Neuronal stem cell (in vitro differentiated cells): ENCODE measurements at regions not wholly inside any gene's neighbourhood (a gene's known extent, or its start where the extent isn't known, plus 50 kb on each side); places are given as distances from the start of the nearest gene placed in this dataset.

Experiments
- DNase-seq: peaks from one replicate; pipeline ENCODE4 v3.0.0-alpha.2; 2013; ENCODE audit warnings: low spot score
- H2AFZ ChIP-seq: one replicate; pipeline ENCODE4 v1.6.1; 2013; ENCODE audit warnings: mild to moderate bottlenecking, low read length, inconsistent platforms
- H2AK5ac ChIP-seq: 2 replicates; pipeline ENCODE4 v1.6.1; 2013; ENCODE audit warnings: low read depth, mild to moderate bottlenecking, inconsistent platforms, low read length, moderate library complexity, mixed read lengths
- H2BK120ac ChIP-seq: 2 replicates; pipeline ENCODE4 v1.6.1; 2013; ENCODE audit warnings: low read depth, mild to moderate bottlenecking, inconsistent platforms, low read length, moderate library complexity, mixed read lengths
- H2BK12ac ChIP-seq: one replicate; pipeline ENCODE4 v1.6.1; 2013; ENCODE audit warnings: low read length, inconsistent platforms
- H2BK15ac ChIP-seq: 2 replicates; pipeline ENCODE4 v1.6.1; 2013; ENCODE audit warnings: mild to moderate bottlenecking, low read length, inconsistent platforms, mixed read lengths
- H2BK5ac ChIP-seq: one replicate; pipeline ENCODE4 v1.6.1; 2013; ENCODE audit warnings: inconsistent platforms, mild to moderate bottlenecking, low read length, moderate library complexity
- H3K14ac ChIP-seq: one replicate; pipeline ENCODE4 v1.6.1; 2013; ENCODE audit warnings: low read length, inconsistent platforms
- H3K18ac ChIP-seq: 2 replicates; pipeline ENCODE4 v1.6.1; 2013; ENCODE audit warnings: low read length, inconsistent platforms
- H3K23ac ChIP-seq: 2 replicates; pipeline ENCODE4 v1.6.1; 2013; ENCODE audit warnings: low read depth, mild to moderate bottlenecking, mixed read lengths, low read length, inconsistent platforms; ENCODE audit not compliant: poor library complexity
- H3K27ac ChIP-seq: replicated peaks from 3 replicates; pipeline ENCODE4 v1.5.1; 2013; ENCODE audit warnings: low read length, inconsistent platforms
- H3K27me3 ChIP-seq, 3 experiments: 2 replicates each; pipeline ENCODE4 v1.6.1; 2013; ENCODE audit warnings: low read length in 3 of 3, mild to moderate bottlenecking in 2 of 3, inconsistent platforms in 1 of 3, low read depth in 1 of 3, mixed read lengths in 1 of 3, moderate library complexity in 1 of 3; ENCODE audit not compliant: control insufficient read depth in 3 of 3, insufficient read depth in 3 of 3
- H3K36me3 ChIP-seq, 2 donors: replicated peaks in 1 of 2; 2 replicates each; pipeline ENCODE4 v1.6.1; 2013; ENCODE audit warnings: low read length in 2 of 2; ENCODE audit not compliant: control insufficient read depth in 2 of 2, insufficient read depth in 2 of 2
- H3K4ac ChIP-seq: 2 replicates; pipeline ENCODE4 v1.6.1; 2013; ENCODE audit warnings: inconsistent platforms, mild to moderate bottlenecking, low read length, moderate library complexity
- H3K4me1 ChIP-seq, 2 donors: 1 replicate in 1 of 2; 2 replicates in 1 of 2; pipeline ENCODE4 v1.6.1; 2013; ENCODE audit warnings: low read length in 2 of 2, low read depth in 1 of 2; ENCODE audit not compliant: control insufficient read depth in 2 of 2, insufficient read depth in 1 of 2
- H3K4me2 ChIP-seq: one replicate; pipeline ENCODE4 v1.6.1; 2013; ENCODE audit warnings: mild to moderate bottlenecking, low read length, inconsistent platforms; ENCODE audit not compliant: insufficient read depth, poor library complexity, severe bottlenecking
- H3K4me3 ChIP-seq, 2 donors: 2 replicates each; pipeline ENCODE4 v1.5.1; 2013; ENCODE audit warnings: low read length in 2 of 2, mild to moderate bottlenecking in 2 of 2, inconsistent platforms in 1 of 2, moderate library complexity in 1 of 2
- H3K79me1 ChIP-seq: one replicate; pipeline ENCODE4 v1.6.1; 2013; ENCODE audit warnings: low read depth, mild to moderate bottlenecking, inconsistent platforms, low read length, moderate library complexity
- H3K9ac ChIP-seq: one replicate; pipeline ENCODE4 v1.6.1; 2013; ENCODE audit warnings: mild to moderate bottlenecking, low read depth, low read length, inconsistent platforms; ENCODE audit not compliant: poor library complexity
- H3K9me3 ChIP-seq, 2 donors: replicated peaks in 1 of 2; 2 replicates each; pipeline versions ENCODE3 to v1.6.1; 2013; ENCODE audit warnings: low read length in 2 of 2, mild to moderate bottlenecking in 2 of 2, inconsistent platforms in 1 of 2, low read depth in 1 of 2, mixed read lengths in 1 of 2, moderate library complexity in 1 of 2; ENCODE audit not compliant: control insufficient read depth in 2 of 2, insufficient read depth in 1 of 2
- H4K8ac ChIP-seq: one replicate; pipeline ENCODE4 v1.6.1; 2013; ENCODE audit warnings: low read depth, mild to moderate bottlenecking, inconsistent platforms, low read length, moderate library complexity
- H4K91ac ChIP-seq: one replicate; pipeline ENCODE4 v1.6.1; 2013; ENCODE audit warnings: low read length, low read depth, mild to moderate bottlenecking, inconsistent platforms; ENCODE audit not compliant: poor library complexity
- WGBS, 2 donors: extraction: QIAGEN DNeasy Blood & Tissue Kit; methylation state at CpG; one replicate each; pipeline ENCODE4 v1.1.7; 2013; ENCODE audit warnings: missing lambda C conversion rate in 2 of 2, mixed read lengths in 1 of 2; ENCODE audit not compliant: insufficient read length in 2 of 2, insufficient replicate concordance in 1 of 2; ENCODE audit errors: extremely low coverage in 2 of 2; 5-methylcytosine and 5-hydroxymethylcytosine counted together

GRCh38 chr13:54627646-54628372 lies 1599.2 kb downstream of the OLFM4 start:
- H3K79me1 ChIP-seq: no peaks in the 10 kb centered on the region
- H3K4me3 ChIP-seq: no peak overlapping the region
- H3K4me1 ChIP-seq: no peaks in the 10 kb centered on the region
- no peak overlapping the region for H2BK12ac ChIP-seq
- H3K18ac ChIP-seq: no peak overlapping the region
- H4K8ac ChIP-seq: no peak overlapping the region
- no peaks in the 10 kb centered on the region for H3K36me3 ChIP-seq
- no peak overlapping the region for H3K9ac ChIP-seq
- no peaks in the 10 kb centered on the region for H3K27me3 ChIP-seq
- no peak overlapping the region for H3K23ac ChIP-seq
- H2BK15ac ChIP-seq: no peak overlapping the region
- WGBS, 2 donors: no CpG with 5 or more reads among the region's 3 CpGs
- H3K4ac ChIP-seq: no peak overlapping the region
- no peak for DNase-seq
- H2BK5ac ChIP-seq: no peak overlapping the region
- H2BK120ac ChIP-seq: no peak overlapping the region
- no peak overlapping the region for H4K91ac ChIP-seq
- H3K4me2 ChIP-seq: no peak overlapping the region
- no peak overlapping the region for H3K27ac ChIP-seq
- no peak overlapping the region for H3K14ac ChIP-seq
- H2AK5ac ChIP-seq: no peak overlapping the region
- H3K9me3 ChIP-seq: no peaks in the 10 kb centered on the region
- H2AFZ ChIP-seq: peak overlapping the region; percentile 4

- Histone ChIP-seq H3K27ac (no peak overlapping the region), H3K9ac (no peak overlapping the region), H2AFZ (no peak overlapping the region), H2BK12ac (no peak overlapping the region), H4K91ac (no peak overlapping the region), H3K14ac (no peak overlapping the region), H3K23ac (no peak overlapping the region), H2BK15ac (no peak overlapping the region), H3K4me2 (no peak overlapping the region), H3K36me3 (no peaks in the 10 kb centered on the region), H2BK120ac (no peak overlapping the region), H2BK5ac (no peak overlapping the region), H3K4me1 (peaks cover 0 to 2% of the 10 kb centered on the region in 2 donors), H3K27me3 (no peaks in the 10 kb centered on the region), H3K4me3 (no peak overlapping the region), H3K79me1 (no peaks in the 10 kb centered on the region), H3K9me3 (no peaks in the 10 kb centered on the region), H3K4ac (no peak overlapping the region), H2AK5ac (no peak overlapping the region), H3K18ac (no peak overlapping the region), H4K8ac (no peak overlapping the region)
- WGBS, 2 donors: no CpG with 5 or more reads among the region's 2 CpGs
- DNase-seq: no peak
These were observed 1599.8 kb downstream of the OLFM4 start for GRCh38 chr13:54628383-54628782.

GRCh38 chr13:54633456-54633855 lies 1604.8 kb downstream of the OLFM4 start:
- no peak for DNase-seq
- no peak overlapping the region for H3K14ac ChIP-seq
- no peaks in the 10 kb centered on the region for H3K36me3 ChIP-seq
- H3K18ac ChIP-seq: no peak overlapping the region
- H3K9me3 ChIP-seq: no peaks in the 10 kb centered on the region
- no CpG with 5 or more reads among the region's 5 CpGs for WGBS, 2 donors
- no peak overlapping the region for H2AK5ac ChIP-seq
- H3K4ac ChIP-seq: no peak overlapping the region
- no peak overlapping the region for H2BK5ac ChIP-seq
- H4K8ac ChIP-seq: no peak overlapping the region
- H3K4me3 ChIP-seq: no peak overlapping the region
- H3K4me1 ChIP-seq: peaks cover 3 to 7% of the 10 kb centered on the region in 2 donors
- H3K27me3 ChIP-seq: no peaks in the 10 kb centered on the region
- no peak overlapping the region for H2BK120ac ChIP-seq
- H3K23ac ChIP-seq: no peak overlapping the region
- H3K9ac ChIP-seq: no peak overlapping the region
- H2AFZ ChIP-seq: no peak overlapping the region
- H2BK15ac ChIP-seq: no peak overlapping the region
- H3K79me1 ChIP-seq: no peaks in the 10 kb centered on the region
- H4K91ac ChIP-seq: no peak overlapping the region
- H3K4me2 ChIP-seq: no peak overlapping the region
- no peak overlapping the region for H3K27ac ChIP-seq
- no peak overlapping the region for H2BK12ac ChIP-seq

- Histone ChIP-seq H3K14ac (no peak overlapping the region), H2AK5ac (no peak overlapping the region), H3K9me3 (no peaks in the 10 kb centered on the region), H3K9ac (no peak overlapping the region), H2AFZ (no peak overlapping the region), H3K4me1 (peaks cover 3 to 9% of the 10 kb centered on the region in 2 donors), H2BK5ac (no peak overlapping the region), H3K36me3 (no peaks in the 10 kb centered on the region), H3K23ac (no peak overlapping the region), H2BK120ac (no peak overlapping the region), H2BK15ac (no peak overlapping the region), H3K79me1 (no peaks in the 10 kb centered on the region), H3K18ac (no peak overlapping the region), H4K8ac (no peak overlapping the region), H4K91ac (no peak overlapping the region), H2BK12ac (no peak overlapping the region), H3K27me3 (no peaks in the 10 kb centered on the region), H3K4me3 (no peak overlapping the region), H3K4me2 (no peak overlapping the region), H3K27ac (no peak overlapping the region), H3K4ac (no peak overlapping the region)
- DNase-seq: no peak
- no CpG with 5 or more reads among the region's 2 CpGs for WGBS, 2 donors
These were observed 1607.6 kb downstream of the OLFM4 start for GRCh38 chr13:54636231-54636630.
